Vagina (tissue), 2 donors: ENCODE measurements at regions not wholly inside any gene's neighbourhood (a gene's known extent, or its start where the extent isn't known, plus 50 kb on each side); places are given as distances from the start of the nearest gene placed in this dataset.

ENCODE experiments used
- DNase-seq, 2 donors: peaks; one replicate each; pipeline ENCODE4 v3.0.0-alpha.2; 2017; ENCODE audit errors: extremely low spot score in 2 of 2
- H3K27ac ChIP-seq: fragments of 200-600 bp; sonication (generic); one replicate; pipeline ENCODE4 v1.5.1; 2019
- H3K27me3 ChIP-seq: fragments of 200-600 bp; sonication (generic); one replicate; pipeline ENCODE4 v1.5.1; 2019
- H3K36me3 ChIP-seq, 2 donors: fragments of 200-600 bp; sonication (generic); one replicate each; pipeline ENCODE4 v1.5.1; 2017 to 2019
- H3K4me1 ChIP-seq: fragments of 200-600 bp; sonication (generic); one replicate; pipeline ENCODE4 v1.5.1; 2019
- H3K4me3 ChIP-seq, 2 donors: fragments of 200-600 bp; sonication (generic); 1 replicate in 1 of 2; 2 replicates in 1 of 2; pipeline ENCODE4 v1.5.1; 2016 to 2019
- H3K9me3 ChIP-seq: fragments of 200-600 bp; sonication (generic); one replicate; pipeline ENCODE4 v1.5.1; 2019
- POLR2A ChIP-seq, 2 donors: fragments of 450-650 bp; IDR thresholded peaks; one replicate each; pipeline ENCODE4 v1.6.1; 2017; ENCODE audit warnings: antibody characterized with exemption in 2 of 2, mild to moderate bottlenecking in 2 of 2, moderate library complexity in 2 of 2
- POLR2AphosphoS5 ChIP-seq, 2 donors: sonication (generic); formaldehyde crosslinking; IDR thresholded peaks; one replicate each; pipeline ENCODE4 v1.9.0; 2017; ENCODE audit warnings: antibody characterized with exemption in 2 of 2, mild to moderate bottlenecking in 2 of 2, low read depth in 1 of 2; ENCODE audit not compliant: insufficient read depth in 1 of 2
- intact Hi-C: fragments of 100-400 bp; cut with DNase I; formaldehyde crosslinking; loops from one replicate; pipeline ENCODE4 v1.15.1; 2023
- TF ChIP-seq, protein P1 (sequence below), 3 experiments: fragments of 450-650 bp in 2 of 3; fragments of 200-600 bp in 1 of 3; sonication (generic) in 1 of 3; IDR thresholded peaks; one replicate each; pipeline ENCODE4 v1.5.1; 2017 to 2019; ENCODE audit warnings: antibody characterized with exemption in 3 of 3, mild to moderate bottlenecking in 2 of 3, moderate library complexity in 2 of 3

GRCh38 chr2:208654056-208654455 is 247.5 kb downstream of the PTH2R start:
- no peaks in the 10 kb centered on the region for H3K36me3 ChIP-seq
- no peaks in the 10 kb centered on the region for H3K27me3 ChIP-seq
- H3K27ac ChIP-seq, result no peak overlapping the region
- no peak overlapping the region for H3K4me3 ChIP-seq
- no peak for TF ChIP-seq POLR2A (IDR thresholded peaks at IDR 0.05)
- TF ChIP-seq, protein P1, sequence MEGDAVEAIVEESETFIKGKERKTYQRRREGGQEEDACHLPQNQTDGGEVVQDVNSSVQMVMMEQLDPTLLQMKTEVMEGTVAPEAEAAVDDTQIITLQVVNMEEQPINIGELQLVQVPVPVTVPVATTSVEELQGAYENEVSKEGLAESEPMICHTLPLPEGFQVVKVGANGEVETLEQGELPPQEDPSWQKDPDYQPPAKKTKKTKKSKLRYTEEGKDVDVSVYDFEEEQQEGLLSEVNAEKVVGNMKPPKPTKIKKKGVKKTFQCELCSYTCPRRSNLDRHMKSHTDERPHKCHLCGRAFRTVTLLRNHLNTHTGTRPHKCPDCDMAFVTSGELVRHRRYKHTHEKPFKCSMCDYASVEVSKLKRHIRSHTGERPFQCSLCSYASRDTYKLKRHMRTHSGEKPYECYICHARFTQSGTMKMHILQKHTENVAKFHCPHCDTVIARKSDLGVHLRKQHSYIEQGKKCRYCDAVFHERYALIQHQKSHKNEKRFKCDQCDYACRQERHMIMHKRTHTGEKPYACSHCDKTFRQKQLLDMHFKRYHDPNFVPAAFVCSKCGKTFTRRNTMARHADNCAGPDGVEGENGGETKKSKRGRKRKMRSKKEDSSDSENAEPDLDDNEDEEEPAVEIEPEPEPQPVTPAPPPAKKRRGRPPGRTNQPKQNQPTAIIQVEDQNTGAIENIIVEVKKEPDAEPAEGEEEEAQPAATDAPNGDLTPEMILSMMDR (IDR thresholded peaks at IDR 0.05), result no peak
- no peak for TF ChIP-seq POLR2AphosphoS5 (IDR thresholded peaks at IDR 0.05; ENCODE audit: insufficient read depth in 1 of 2, low read depth in 1 of 2)
- no peaks in the 10 kb centered on the region for H3K4me1 ChIP-seq
- intact Hi-C loops, result no loop called here
- no peak for DNase-seq
- H3K9me3 ChIP-seq, result no peaks in the 10 kb centered on the region

DNA sequence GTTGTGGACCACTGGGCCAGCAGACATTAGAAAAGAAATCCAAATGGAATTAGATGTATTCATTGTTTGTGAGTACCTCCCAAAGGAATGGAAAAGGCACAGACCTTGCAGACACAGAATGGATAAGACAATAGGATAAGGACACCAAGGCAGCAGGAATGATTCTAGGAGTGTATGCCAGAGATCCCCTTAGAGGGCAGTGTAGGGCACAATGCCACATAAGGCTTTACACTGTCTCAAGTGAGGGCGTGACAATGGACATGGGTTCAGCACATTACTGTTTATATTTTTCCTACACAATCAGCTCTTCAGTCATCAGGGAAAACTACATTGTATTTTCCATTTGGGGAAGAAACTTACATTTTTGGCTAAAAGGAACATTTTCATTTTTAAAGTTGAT is 250.9 kb downstream of the PTH2R start:
- TF ChIP-seq POLR2A (IDR thresholded peaks at IDR 0.05), result no peak
- TF ChIP-seq, protein P1 (IDR thresholded peaks at IDR 0.05), result no peak
- TF ChIP-seq POLR2AphosphoS5 (IDR thresholded peaks at IDR 0.05; ENCODE audit: insufficient read depth in 1 of 2, low read depth in 1 of 2), result no peak

GRCh38 chr2:208669394-208669793 is 262.8 kb downstream of the PTH2R start:
- no peak overlapping the region for H3K4me3 ChIP-seq
- H3K4me1 ChIP-seq, result no peaks in the 10 kb centered on the region
- intact Hi-C loops, result no loop called here
- no peaks in the 10 kb centered on the region for H3K27me3 ChIP-seq
- no peak overlapping the region for H3K27ac ChIP-seq
- H3K36me3 ChIP-seq, result no peaks in the 10 kb centered on the region
- DNase-seq, result no peak
- H3K9me3 ChIP-seq, result no peaks in the 10 kb centered on the region
- TF ChIP-seq POLR2AphosphoS5 (IDR thresholded peaks at IDR 0.05; ENCODE audit: insufficient read depth in 1 of 2, low read depth in 1 of 2), result no peak
- TF ChIP-seq, protein P1 (IDR thresholded peaks at IDR 0.05), result no peak
- no peak for TF ChIP-seq POLR2A (IDR thresholded peaks at IDR 0.05)

More for the DNA sequence above, 250.9 kb downstream of the PTH2R start:
- no peak overlapping the region for H3K4me3 ChIP-seq
- intact Hi-C loops, result no loop called here
- no peak for DNase-seq
- no peaks in the 10 kb centered on the region for H3K36me3 ChIP-seq
- no peak overlapping the region for H3K27ac ChIP-seq
- H3K9me3 ChIP-seq, result no peaks in the 10 kb centered on the region
- H3K4me1 ChIP-seq, result no peaks in the 10 kb centered on the region
- no peaks in the 10 kb centered on the region for H3K27me3 ChIP-seq

GRCh38 chr2:208671284-208671683 is 264.7 kb downstream of the PTH2R start:
- Histone ChIP-seq H3K9me3 (no peaks in the 10 kb centered on the region), H3K4me3 (no peak overlapping the region), H3K4me1 (no peaks in the 10 kb centered on the region), H3K27me3 (no peaks in the 10 kb centered on the region), H3K27ac (no peak overlapping the region), H3K36me3 (no peaks in the 10 kb centered on the region)
- DNase-seq, result no peak
- intact Hi-C loops, result no loop called here
- TF ChIP-seq POLR2A (IDR thresholded peaks at IDR 0.05) (no peak), POLR2AphosphoS5 (IDR thresholded peaks at IDR 0.05; ENCODE audit: insufficient read depth in 1 of 2, low read depth in 1 of 2) (no peak)
- TF ChIP-seq, protein P1 (IDR thresholded peaks at IDR 0.05), result no peak

DNA sequence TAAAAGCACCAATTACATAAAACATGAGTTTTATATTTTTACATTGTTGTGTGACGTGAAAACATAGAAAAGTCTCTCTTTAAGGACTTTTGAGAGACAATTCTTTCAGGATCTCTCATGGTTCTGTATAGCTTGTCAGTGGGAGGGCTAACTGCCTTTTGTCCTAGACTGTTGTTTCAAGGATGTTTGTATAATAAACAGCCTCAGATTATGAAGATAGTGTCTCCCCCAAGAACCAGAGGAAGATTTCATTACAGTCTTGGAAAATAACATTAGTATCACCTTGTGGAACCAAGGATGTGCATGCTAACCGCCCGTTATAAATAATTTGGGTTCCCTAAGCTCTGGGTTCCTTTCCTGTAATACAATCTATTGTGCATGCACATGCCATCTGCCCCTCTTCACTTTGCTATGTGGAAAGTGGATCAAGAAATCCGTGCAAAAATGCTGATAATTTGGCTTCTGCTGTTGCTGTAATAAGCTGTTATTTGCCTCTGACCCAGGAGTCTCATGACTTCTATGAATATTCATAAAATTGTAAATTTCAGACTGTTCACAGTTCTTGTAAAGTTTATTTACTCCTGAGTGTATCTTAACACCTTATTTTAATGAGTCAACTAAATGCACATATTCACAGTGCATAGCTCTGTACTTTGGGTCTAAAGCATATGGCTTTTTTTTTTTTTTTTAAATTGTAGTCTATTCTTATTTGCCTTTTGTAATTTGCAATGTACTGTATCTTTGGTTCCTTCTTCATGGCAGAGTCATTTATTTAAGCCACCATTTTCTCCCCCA is 265.5 kb downstream of the PTH2R start:
- Histone ChIP-seq H3K4me1 (no peaks in the 10 kb centered on the region), H3K4me3 (no peak overlapping the region), H3K9me3 (no peaks in the 10 kb centered on the region), H3K27me3 (no peaks in the 10 kb centered on the region), H3K27ac (no peak overlapping the region), H3K36me3 (no peaks in the 10 kb centered on the region)
- intact Hi-C loops, result no loop called here
- DNase-seq, result no peak
- TF ChIP-seq, protein P1 (IDR thresholded peaks at IDR 0.05), result no peak
- TF ChIP-seq POLR2AphosphoS5 (IDR thresholded peaks at IDR 0.05; ENCODE audit: insufficient read depth in 1 of 2, low read depth in 1 of 2) (no peak), POLR2A (IDR thresholded peaks at IDR 0.05) (no peak)
